ENCODE measurements at regions not wholly inside any gene's neighbourhood (a gene's known extent, or its start where the extent isn't known, plus 50 kb on each side); places are given as distances from the start of the nearest gene placed in this dataset.

DNA sequence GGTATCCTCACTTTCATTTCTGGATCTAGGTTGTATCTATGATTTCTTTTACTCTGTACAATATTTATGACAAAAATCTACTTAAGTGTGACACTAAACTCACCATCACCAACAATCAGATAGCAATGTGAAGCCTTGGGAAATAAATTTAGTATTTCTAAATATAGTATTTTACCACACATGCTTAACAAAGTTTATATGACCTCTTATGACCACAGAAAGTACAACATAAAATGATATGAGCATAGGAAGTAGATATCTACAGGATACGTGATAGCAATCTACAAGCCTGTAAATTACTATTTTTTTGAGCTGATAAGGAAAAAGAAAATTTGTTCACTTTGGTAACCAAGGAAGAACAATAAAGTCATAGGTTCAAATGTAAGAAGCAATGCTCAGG is 910.4 kb upstream of the CITED2 start:
- TF ChIP-seq, protein P1, sequence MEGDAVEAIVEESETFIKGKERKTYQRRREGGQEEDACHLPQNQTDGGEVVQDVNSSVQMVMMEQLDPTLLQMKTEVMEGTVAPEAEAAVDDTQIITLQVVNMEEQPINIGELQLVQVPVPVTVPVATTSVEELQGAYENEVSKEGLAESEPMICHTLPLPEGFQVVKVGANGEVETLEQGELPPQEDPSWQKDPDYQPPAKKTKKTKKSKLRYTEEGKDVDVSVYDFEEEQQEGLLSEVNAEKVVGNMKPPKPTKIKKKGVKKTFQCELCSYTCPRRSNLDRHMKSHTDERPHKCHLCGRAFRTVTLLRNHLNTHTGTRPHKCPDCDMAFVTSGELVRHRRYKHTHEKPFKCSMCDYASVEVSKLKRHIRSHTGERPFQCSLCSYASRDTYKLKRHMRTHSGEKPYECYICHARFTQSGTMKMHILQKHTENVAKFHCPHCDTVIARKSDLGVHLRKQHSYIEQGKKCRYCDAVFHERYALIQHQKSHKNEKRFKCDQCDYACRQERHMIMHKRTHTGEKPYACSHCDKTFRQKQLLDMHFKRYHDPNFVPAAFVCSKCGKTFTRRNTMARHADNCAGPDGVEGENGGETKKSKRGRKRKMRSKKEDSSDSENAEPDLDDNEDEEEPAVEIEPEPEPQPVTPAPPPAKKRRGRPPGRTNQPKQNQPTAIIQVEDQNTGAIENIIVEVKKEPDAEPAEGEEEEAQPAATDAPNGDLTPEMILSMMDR (IDR thresholded peaks at IDR 0.05; ENCODE audit: extremely low read depth, insufficient read depth, missing control alignments) = no peak
- no peak for DNase-seq (ENCODE audit: low spot score)
- in situ Hi-C loops (cut with MboI; ENCODE audit: low pct_unique_long_range_greater_than_20kb, low sequenced_read_pairs, unreplicated experiment) = no loop called here

DNA sequence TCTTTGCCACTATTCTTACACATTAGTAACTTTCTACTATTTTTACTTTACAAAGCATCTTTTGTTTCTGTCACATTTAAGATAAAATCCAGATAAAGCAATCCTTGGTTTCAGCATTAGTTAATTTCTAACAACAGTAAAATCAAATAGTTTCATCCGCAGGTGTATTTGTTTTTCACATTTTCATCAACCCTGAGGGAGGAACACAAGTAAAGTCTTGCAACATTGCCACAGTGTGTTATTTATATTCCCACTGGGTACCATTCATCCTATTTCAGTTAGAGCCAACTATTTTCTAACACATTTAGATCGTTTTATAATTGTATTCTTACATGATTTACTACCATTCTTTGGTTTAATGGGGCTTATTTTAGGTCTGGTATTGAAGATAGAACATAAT is 908.7 kb upstream of the CITED2 start:
- in situ Hi-C loops (cut with MboI; ENCODE audit: low pct_unique_long_range_greater_than_20kb, low sequenced_read_pairs, unreplicated experiment) = no loop called here
- TF ChIP-seq, protein P1 (IDR thresholded peaks at IDR 0.05; ENCODE audit: extremely low read depth, insufficient read depth, missing control alignments) = no peak
- no peak for DNase-seq (ENCODE audit: low spot score)

DNA sequence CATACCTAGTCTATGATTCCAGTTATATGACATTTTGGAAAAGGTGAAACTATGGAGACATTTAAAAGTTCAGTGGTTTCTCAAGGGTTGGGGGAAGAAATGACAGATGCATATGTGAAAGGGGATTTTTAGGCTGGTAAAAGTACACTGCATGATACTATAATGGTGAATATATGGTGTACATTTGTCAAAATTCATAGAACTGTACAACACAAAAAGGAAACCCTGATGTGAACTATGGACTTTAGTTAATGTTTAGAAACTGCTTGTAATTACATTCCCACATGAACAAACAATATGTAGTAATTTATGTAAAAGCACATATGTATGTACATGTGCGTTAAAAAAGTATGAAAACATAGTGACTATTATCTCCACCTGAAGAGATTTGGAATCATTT is 907.3 kb upstream of the CITED2 start:
- TF ChIP-seq, protein P1 (IDR thresholded peaks at IDR 0.05; ENCODE audit: extremely low read depth, insufficient read depth, missing control alignments) = no peak
- in situ Hi-C loops (cut with MboI; ENCODE audit: low pct_unique_long_range_greater_than_20kb, low sequenced_read_pairs, unreplicated experiment) = no loop called here
- DNase-seq (ENCODE audit: low spot score) = no peak

DNA sequence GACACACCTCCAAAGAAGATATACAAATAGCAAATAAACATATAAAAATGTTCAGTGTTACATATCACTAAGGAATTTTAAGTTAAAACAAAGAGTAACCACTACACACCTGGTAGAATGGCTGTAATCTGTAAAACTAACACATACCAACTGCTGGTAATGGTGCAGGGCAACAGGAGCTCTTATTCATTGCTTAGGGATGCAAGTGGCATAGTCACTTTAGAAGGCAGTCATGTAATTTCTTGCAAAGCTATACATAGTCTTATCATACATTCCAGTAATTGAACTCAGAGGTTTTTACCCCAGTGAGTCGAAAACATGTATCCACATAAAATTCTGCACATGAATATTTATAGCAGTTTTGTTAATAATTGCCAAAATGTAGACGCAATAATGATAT is 906.8 kb upstream of the CITED2 start:
- DNase-seq (ENCODE audit: low spot score) = no peak
- TF ChIP-seq, protein P1 (IDR thresholded peaks at IDR 0.05; ENCODE audit: extremely low read depth, insufficient read depth, missing control alignments) = no peak
- in situ Hi-C loops (cut with MboI; ENCODE audit: low pct_unique_long_range_greater_than_20kb, low sequenced_read_pairs, unreplicated experiment) = no loop called here

DNA sequence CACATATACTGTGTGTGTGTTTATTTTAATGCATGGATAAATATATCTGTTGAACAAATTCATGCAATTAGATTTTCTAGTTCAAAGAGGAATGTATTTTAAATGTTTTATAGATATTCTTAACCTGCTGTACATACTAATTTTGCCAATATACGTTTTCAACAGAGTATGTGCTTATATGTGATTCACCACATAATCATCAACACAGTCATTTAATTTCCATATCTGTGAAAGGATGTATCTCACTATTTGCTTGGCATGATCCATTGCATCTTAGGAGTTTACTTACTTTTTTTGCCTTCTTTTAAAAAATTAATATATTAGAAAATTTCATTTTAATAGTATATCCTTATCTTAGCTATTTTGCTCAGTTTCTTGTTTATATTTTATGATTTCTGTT is 902.3 kb upstream of the CITED2 start:
- in situ Hi-C loops (cut with MboI; ENCODE audit: low pct_unique_long_range_greater_than_20kb, low sequenced_read_pairs, unreplicated experiment) = no loop called here
- TF ChIP-seq, protein P1 (IDR thresholded peaks at IDR 0.05; ENCODE audit: extremely low read depth, insufficient read depth, missing control alignments) = no peak
- no peak for DNase-seq (ENCODE audit: low spot score)

DNA sequence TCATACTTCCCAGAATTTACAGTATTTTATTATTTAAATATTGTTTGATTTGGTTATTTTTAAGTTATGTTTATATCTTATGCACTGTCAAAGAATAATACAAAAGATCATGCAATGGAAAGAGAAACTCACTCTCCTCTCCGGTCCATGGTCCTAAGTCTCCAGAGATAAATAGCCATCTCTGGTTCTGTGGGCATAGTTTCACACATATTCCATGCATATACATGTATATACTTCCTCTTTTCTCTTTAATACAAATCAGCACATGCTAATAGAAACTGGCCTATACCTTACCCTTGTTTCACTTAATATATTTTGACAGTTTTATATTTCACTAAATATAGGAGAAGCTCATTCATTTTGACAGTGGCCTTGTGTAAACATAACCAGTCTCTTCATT is 901.7 kb upstream of the CITED2 start:
- no peak for DNase-seq (ENCODE audit: low spot score)
- in situ Hi-C loops (cut with MboI; ENCODE audit: low pct_unique_long_range_greater_than_20kb, low sequenced_read_pairs, unreplicated experiment) = no loop called here
- TF ChIP-seq, protein P1 (IDR thresholded peaks at IDR 0.05; ENCODE audit: extremely low read depth, insufficient read depth, missing control alignments) = no peak

DNA sequence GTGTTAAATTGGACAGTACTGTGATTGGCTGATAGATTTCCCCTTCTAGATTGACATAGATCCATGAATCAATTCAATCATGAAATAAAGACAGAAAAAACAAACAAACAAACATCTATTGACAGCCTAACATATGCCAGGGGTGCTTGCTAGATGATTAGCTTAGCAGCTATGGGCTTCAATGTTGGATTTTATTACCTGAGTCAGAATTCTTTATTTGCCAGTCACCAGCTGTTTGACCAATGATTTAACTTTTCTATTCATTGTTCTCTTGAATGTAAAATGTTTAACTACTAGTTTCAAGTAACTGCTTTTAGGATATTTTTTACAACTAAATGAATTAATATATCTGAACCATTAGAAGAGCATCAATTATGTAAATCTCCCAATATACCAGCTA is 901.3 kb upstream of the CITED2 start:
- in situ Hi-C loops (cut with MboI; ENCODE audit: low pct_unique_long_range_greater_than_20kb, low sequenced_read_pairs, unreplicated experiment) = no loop called here

More for the DNA sequence above, 901.3 kb upstream of the CITED2 start:
- no peak for DNase-seq (ENCODE audit: low spot score)
- TF ChIP-seq, protein P1 (IDR thresholded peaks at IDR 0.05; ENCODE audit: extremely low read depth, insufficient read depth, missing control alignments) = no peak
